Trophoblast cell (in vitro differentiated cells and primary cell): ENCODE measurements at regions not wholly inside any gene's neighbourhood (a gene's known extent, or its start where the extent isn't known, plus 50 kb on each side); places are given as distances from the start of the nearest gene placed in this dataset.

Experiments
- DNase-seq, 2 donors: peaks; one replicate each; pipeline ENCODE4 v3.0.0-alpha.2; 2016
- H2AFZ ChIP-seq: 2 replicates; pipeline ENCODE4 v1.6.1; 2013; ENCODE audit warnings: low read length, moderate library complexity, mild to moderate bottlenecking; ENCODE audit not compliant: insufficient read depth, poor library complexity
- H2AK5ac ChIP-seq: 2 replicates; pipeline ENCODE4 v1.6.1; 2013; ENCODE audit warnings: mild to moderate bottlenecking, low read length
- H2BK120ac ChIP-seq: 2 replicates; pipeline ENCODE4 v1.6.1; 2013; ENCODE audit warnings: low read length, mild to moderate bottlenecking, moderate library complexity; ENCODE audit not compliant: insufficient read depth, poor library complexity
- H2BK12ac ChIP-seq: 2 replicates; pipeline ENCODE4 v1.6.1; 2013; ENCODE audit warnings: mild to moderate bottlenecking, low read length, moderate library complexity
- H2BK5ac ChIP-seq: 2 replicates; pipeline ENCODE4 v1.6.1; 2013; ENCODE audit warnings: low read length, low read depth, moderate library complexity, mild to moderate bottlenecking; ENCODE audit not compliant: poor library complexity
- H3K14ac ChIP-seq: 2 replicates; pipeline ENCODE4 v1.6.1; 2013; ENCODE audit warnings: mild to moderate bottlenecking, low read length
- H3K18ac ChIP-seq: 2 replicates; pipeline ENCODE4 v1.6.1; 2013; ENCODE audit warnings: mild to moderate bottlenecking, low read length
- H3K23ac ChIP-seq: 2 replicates; pipeline ENCODE4 v1.6.1; 2013; ENCODE audit warnings: low read length
- H3K27ac ChIP-seq: 2 replicates; pipeline ENCODE4 v1.5.1; 2013; ENCODE audit warnings: low read depth, mild to moderate bottlenecking, inconsistent platforms, low read length, moderate library complexity
- H3K27me3 ChIP-seq: 2 replicates; pipeline ENCODE4 v1.6.1; 2013; ENCODE audit warnings: inconsistent platforms, mild to moderate bottlenecking, low read length, moderate library complexity; ENCODE audit not compliant: insufficient read depth
- H3K36me3 ChIP-seq, 2 experiments: 1 replicate in 1 of 2; 2 replicates in 1 of 2; pipeline ENCODE4 v1.6.1; 2013; ENCODE audit warnings: low read length in 2 of 2, mild to moderate bottlenecking in 2 of 2, moderate library complexity in 1 of 2; ENCODE audit not compliant: insufficient read depth in 2 of 2, control insufficient read depth in 1 of 2
- H3K4ac ChIP-seq: 2 replicates; pipeline ENCODE4 v1.6.1; 2013; ENCODE audit warnings: low read depth, mild to moderate bottlenecking, low read length, moderate library complexity
- H3K4me1 ChIP-seq, 2 experiments: 1 replicate in 1 of 2; 2 replicates in 1 of 2; pipeline ENCODE4 v1.6.1; 2013; ENCODE audit warnings: low read length in 2 of 2, mild to moderate bottlenecking in 2 of 2, moderate library complexity in 1 of 2; ENCODE audit not compliant: insufficient read depth in 2 of 2, control insufficient read depth in 1 of 2
- H3K4me2 ChIP-seq: 2 replicates; pipeline ENCODE4 v1.6.1; 2013; ENCODE audit warnings: inconsistent platforms, mild to moderate bottlenecking, low read length, moderate library complexity
- H3K4me3 ChIP-seq: 2 replicates; pipeline ENCODE4 v1.5.1; 2013; ENCODE audit warnings: mild to moderate bottlenecking, low read depth, low read length, inconsistent platforms
- H3K79me1 ChIP-seq: one replicate; pipeline ENCODE4 v1.6.1; 2013; ENCODE audit warnings: low read length
- H3K79me2 ChIP-seq: 2 replicates; pipeline ENCODE4 v1.6.1; 2013; ENCODE audit warnings: low read length, mild to moderate bottlenecking; ENCODE audit not compliant: control insufficient read depth, insufficient read depth, poor library complexity
- H3K9ac ChIP-seq: 2 replicates; pipeline ENCODE4 v1.6.1; 2013; ENCODE audit warnings: mild to moderate bottlenecking, low read length
- H3K9me3 ChIP-seq: 2 replicates; pipeline ENCODE4 v1.6.1; 2013; ENCODE audit warnings: low read depth, mild to moderate bottlenecking, control low read depth, inconsistent platforms, low read length; ENCODE audit not compliant: insufficient read depth
- H4K12ac ChIP-seq: 2 replicates; pipeline ENCODE4 v1.6.1; 2013; ENCODE audit warnings: low read depth, mild to moderate bottlenecking, low read length, moderate library complexity
- H4K8ac ChIP-seq: 2 replicates; pipeline ENCODE4 v1.6.1; 2013; ENCODE audit warnings: low read depth, mild to moderate bottlenecking, low read length, moderate library complexity
- H4K91ac ChIP-seq: one replicate; pipeline ENCODE4 v1.6.1; 2013; ENCODE audit warnings: low read depth, mild to moderate bottlenecking, low read length, moderate library complexity
- WGBS: extraction: QIAGEN DNeasy Blood & Tissue Kit; methylation state at CpG from one replicate; pipeline ENCODE4 v1.1.7; 2013; ENCODE audit warnings: missing lambda C conversion rate; ENCODE audit not compliant: insufficient read length, insufficient coverage; ENCODE audit errors: extremely low coverage; 5-methylcytosine and 5-hydroxymethylcytosine counted together

- no CpG with 5 or more reads among the region's 5 CpGs for WGBS
These were observed 229.8 kb downstream of the SEC14L1 start for GRCh38 chr17:77370586-77370985.

GRCh38 chr17:77371117-77371887 lies 230.5 kb downstream of the SEC14L1 start:
- no peak overlapping the region for H3K4me3 ChIP-seq
- no peak overlapping the region for H3K27ac ChIP-seq
- H3K18ac ChIP-seq = no peak overlapping the region
- no peak overlapping the region for H3K23ac ChIP-seq
- H3K36me3 ChIP-seq = no peaks in the 10 kb centered on the region
- peaks cover 22% of the 10 kb centered on the region for H3K79me1 ChIP-seq
- H3K4me1 ChIP-seq = peaks cover 26 to 28% of the 10 kb centered on the region in 2 experiments
- H2BK5ac ChIP-seq = no peak overlapping the region
- no peak overlapping the region for H4K12ac ChIP-seq
- no peak for DNase-seq
- H3K9ac ChIP-seq = no peak overlapping the region
- no peak overlapping the region for H2BK120ac ChIP-seq
- H2BK12ac ChIP-seq = no peak overlapping the region
- H4K91ac ChIP-seq = no peak overlapping the region
- no peak overlapping the region for H2AFZ ChIP-seq
- no peak overlapping the region for H4K8ac ChIP-seq
- no peak overlapping the region for H3K4ac ChIP-seq
- H3K27me3 ChIP-seq = no peaks in the 10 kb centered on the region
- peaks cover 13% of the 10 kb centered on the region for H3K79me2 ChIP-seq
- WGBS = no CpG with 5 or more reads among the region's 20 CpGs
- H3K14ac ChIP-seq = no peak overlapping the region
- no peak overlapping the region for H2AK5ac ChIP-seq
- no peak overlapping the region for H3K4me2 ChIP-seq
- H3K9me3 ChIP-seq = no peaks in the 10 kb centered on the region

More at GRCh38 chr17:77370586-77370985, 229.8 kb downstream of the SEC14L1 start:
- H3K79me1 ChIP-seq = peaks cover 22% of the 10 kb centered on the region
- H3K4me1 ChIP-seq = peaks cover 21% of the 10 kb centered on the region in 2 experiments
- H2BK5ac ChIP-seq = no peak overlapping the region
- H3K23ac ChIP-seq = no peak overlapping the region
- H3K27ac ChIP-seq = no peak overlapping the region
- H3K18ac ChIP-seq = no peak overlapping the region
- H2BK120ac ChIP-seq = no peak overlapping the region
- H4K12ac ChIP-seq = no peak overlapping the region
- no peak overlapping the region for H3K4ac ChIP-seq
- DNase-seq = no peak
- H3K4me2 ChIP-seq = no peak overlapping the region
- H2AFZ ChIP-seq = no peak overlapping the region
- no peaks in the 10 kb centered on the region for H3K36me3 ChIP-seq
- no peaks in the 10 kb centered on the region for H3K9me3 ChIP-seq
- H3K79me2 ChIP-seq = peaks cover 11% of the 10 kb centered on the region
- H2BK12ac ChIP-seq = no peak overlapping the region
- no peak overlapping the region for H3K9ac ChIP-seq
- no peaks in the 10 kb centered on the region for H3K27me3 ChIP-seq
- no peak overlapping the region for H3K4me3 ChIP-seq
- H4K8ac ChIP-seq = no peak overlapping the region
- no peak overlapping the region for H3K14ac ChIP-seq
- no peak overlapping the region for H2AK5ac ChIP-seq
- H4K91ac ChIP-seq = no peak overlapping the region

GRCh38 chr17:77371888-77372443 lies 231.2 kb downstream of the SEC14L1 start:
- no peak overlapping the region for H4K91ac ChIP-seq
- H3K79me2 ChIP-seq = peaks cover 13% of the 10 kb centered on the region
- no peak overlapping the region for H2BK5ac ChIP-seq
- no peak overlapping the region for H3K23ac ChIP-seq
- peaks cover 26 to 28% of the 10 kb centered on the region in 2 experiments for H3K4me1 ChIP-seq
- peak overlapping the region; percentile 9 for H3K18ac ChIP-seq
- H2AFZ ChIP-seq = no peak overlapping the region
- peak overlapping the region; percentile 9 for H3K27ac ChIP-seq
- no peak overlapping the region for H4K8ac ChIP-seq
- H2BK12ac ChIP-seq = no peak overlapping the region
- no peak overlapping the region for H3K4ac ChIP-seq
- H3K9me3 ChIP-seq = no peaks in the 10 kb centered on the region
- no peak overlapping the region for H4K12ac ChIP-seq
- H3K27me3 ChIP-seq = no peaks in the 10 kb centered on the region
- no peak overlapping the region for H3K9ac ChIP-seq
- no peak overlapping the region for H2BK120ac ChIP-seq
- H3K14ac ChIP-seq = no peak overlapping the region
- peaks cover 22% of the 10 kb centered on the region for H3K79me1 ChIP-seq
- peak overlapping the region; percentile 80 for H3K4me2 ChIP-seq
- no peak for DNase-seq
- H3K4me3 ChIP-seq = no peak overlapping the region
- no peak overlapping the region for H2AK5ac ChIP-seq
- WGBS = no CpG with 5 or more reads among the region's 16 CpGs
- H3K36me3 ChIP-seq = no peaks in the 10 kb centered on the region

- H2AK5ac ChIP-seq = no peak overlapping the region
- peak overlapping the region; percentile 47 for H2AFZ ChIP-seq
- H2BK120ac ChIP-seq = no peak overlapping the region
- peak overlapping the region; percentile 44 for H3K18ac ChIP-seq
- no peak overlapping the region for H4K12ac ChIP-seq
- H3K14ac ChIP-seq = peak overlapping the region; percentile 30
- peak overlapping the region; percentile 71 for H3K4me3 ChIP-seq
- H3K4me2 ChIP-seq = peak overlapping the region; percentile 80
- no peak overlapping the region for H3K23ac ChIP-seq
- no CpG with 5 or more reads among the region's 64 CpGs for whole genome bisulfite sequencing
- no peaks in the 10 kb centered on the region for H3K36me3 ChIP-seq
- DNase-seq = peak; percentile 53 to 66
- peak overlapping the region; percentile 41 for H3K9ac ChIP-seq
- H3K27ac ChIP-seq = peak overlapping the region; percentile 24
- H3K79me2 ChIP-seq = peaks cover 13% of the 10 kb centered on the region
- H4K91ac ChIP-seq = peak overlapping the region; percentile 53
- H3K4me1 ChIP-seq = peaks cover 26 to 28% of the 10 kb centered on the region in 2 experiments
- H2BK12ac ChIP-seq = peak overlapping the region; percentile 23
- H3K4ac ChIP-seq = no peak overlapping the region
- H4K8ac ChIP-seq = peak overlapping the region; percentile 48
- H2BK5ac ChIP-seq = peak overlapping the region; percentile 29
- no peaks in the 10 kb centered on the region for H3K27me3 ChIP-seq
- peaks cover 22% of the 10 kb centered on the region for H3K79me1 ChIP-seq
- H3K9me3 ChIP-seq = no peaks in the 10 kb centered on the region
These were observed 231.9 kb downstream of the SEC14L1 start for GRCh38 chr17:77372444-77373298.
